Fibroblast of villous mesenchyme (primary cell): ENCODE measurements at regions not wholly inside any gene's neighbourhood (a gene's known extent, or its start where the extent isn't known, plus 50 kb on each side); places are given as distances from the start of the nearest gene placed in this dataset.

ENCODE experiments used
- DNase-seq: peaks from one replicate; pipeline ENCODE4 v3.0.0-alpha.2; 2010; ENCODE audit warnings: low read depth
- H3K4me3 ChIP-seq: 2 replicates; pipeline ENCODE4 v1.5.1; 2011; ENCODE audit warnings: low read depth, mild to moderate bottlenecking, low read length
- CTCF ChIP-seq: IDR thresholded peaks from 2 replicates; pipeline ENCODE4 v1.5.1; 2012; ENCODE audit warnings: low read depth, mild to moderate bottlenecking, low read length; ENCODE audit not compliant: insufficient read depth

DNA sequence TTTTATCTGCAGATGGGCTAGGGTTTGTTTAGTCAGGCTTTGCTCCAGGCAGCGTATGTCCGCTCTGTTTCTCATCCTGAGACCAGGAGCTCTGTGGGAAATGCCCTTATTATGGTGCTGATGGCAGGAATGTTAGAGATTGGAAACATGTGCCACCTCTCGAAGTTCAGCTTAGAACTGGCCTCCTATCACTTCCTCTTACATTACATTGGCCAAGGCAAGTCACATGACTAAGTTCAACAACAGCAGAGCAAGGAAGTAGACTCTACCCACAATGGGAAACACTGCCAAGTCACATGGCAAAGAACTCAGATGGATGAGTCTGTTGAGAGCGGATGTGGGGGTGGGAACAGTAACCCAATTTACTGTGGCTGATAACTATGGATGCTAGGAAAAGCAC, 161.9 kb upstream of the WSCD2 start:
- DNase-seq, result no peak

GRCh38 chr12:107973950-107974349, 155.1 kb upstream of the WSCD2 start:
- DNase-seq, result no peak
- no peak overlapping the region for H3K4me3 ChIP-seq
- no peak for TF ChIP-seq CTCF

More for the DNA sequence above, 161.9 kb upstream of the WSCD2 start:
- H3K4me3 ChIP-seq, result no peak overlapping the region
- no peak for TF ChIP-seq CTCF

DNA sequence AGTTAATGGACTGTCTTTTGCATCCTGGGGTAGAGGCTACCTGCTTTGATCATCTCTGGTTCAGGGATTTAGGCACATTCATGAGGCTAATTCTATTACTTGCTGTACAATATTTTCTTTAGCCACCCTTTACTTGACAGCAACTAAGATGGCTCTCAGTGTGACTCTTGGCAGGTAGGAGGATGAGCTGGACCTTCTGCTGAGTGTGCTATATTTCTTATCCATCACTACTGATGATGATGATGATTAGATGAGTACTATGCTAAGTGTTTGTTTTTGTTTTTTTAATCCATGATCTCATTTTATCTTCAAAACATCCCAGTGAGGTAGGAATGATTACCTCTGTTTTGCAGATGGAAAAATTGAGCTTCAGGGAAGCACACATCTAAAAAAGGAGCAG, 152.8 kb upstream of the WSCD2 start:
- H3K4me3 ChIP-seq, result no peak overlapping the region
- TF ChIP-seq CTCF, result no peak
- no peak for DNase-seq

GRCh38 chr12:107978201-107978600, 150.9 kb upstream of the WSCD2 start:
- H3K4me3 ChIP-seq, result no peak overlapping the region
- TF ChIP-seq CTCF, result no peak
- no peak for DNase-seq

GRCh38 chr12:107978641-107979040, 150.4 kb upstream of the WSCD2 start:
- no peak for TF ChIP-seq CTCF

GRCh38 chr12:107983756-107984472, 145.2 kb upstream of the WSCD2 start:
- TF ChIP-seq CTCF, result no peak
- H3K4me3 ChIP-seq, result no peak overlapping the region
- DNase-seq, result no peak

More at GRCh38 chr12:107978641-107979040, 150.4 kb upstream of the WSCD2 start:
- DNase-seq, result no peak
- no peak overlapping the region for H3K4me3 ChIP-seq

GRCh38 chr12:107984973-107985372, 144.1 kb upstream of the WSCD2 start:
- no peak overlapping the region for H3K4me3 ChIP-seq
- no peak for DNase-seq
- no peak for TF ChIP-seq CTCF
